ENCODE measurements at regions not wholly inside any gene's neighbourhood (a gene's known extent, or its start where the extent isn't known, plus 50 kb on each side); places are given as distances from the start of the nearest gene placed in this dataset.

GRCh38 chr5:173518856-173519255 lies 97.6 kb downstream of the BOD1 start:
- H3K27ac Mint-ChIP-seq, result no peak overlapping the region
- H3K4me3 Mint-ChIP-seq, result no peak overlapping the region
- ChIA-PET POLR2A (no interaction called here), CTCF (no interaction called here)
- intact Hi-C loops (cut with micrococcal nuclease), result no loop called here
- no peak for DNase-seq
- H3K4me1 Mint-ChIP-seq (ENCODE audit: low read depth), result no peaks in the 10 kb centered on the region
- peaks cover 9% of the 10 kb centered on the region for H3K9me3 Mint-ChIP-seq
- no peaks in the 10 kb centered on the region for H3K36me3 Mint-ChIP-seq (ENCODE audit: low read depth)
- no peak for ATAC-seq
- TF ChIP-seq, protein P1, sequence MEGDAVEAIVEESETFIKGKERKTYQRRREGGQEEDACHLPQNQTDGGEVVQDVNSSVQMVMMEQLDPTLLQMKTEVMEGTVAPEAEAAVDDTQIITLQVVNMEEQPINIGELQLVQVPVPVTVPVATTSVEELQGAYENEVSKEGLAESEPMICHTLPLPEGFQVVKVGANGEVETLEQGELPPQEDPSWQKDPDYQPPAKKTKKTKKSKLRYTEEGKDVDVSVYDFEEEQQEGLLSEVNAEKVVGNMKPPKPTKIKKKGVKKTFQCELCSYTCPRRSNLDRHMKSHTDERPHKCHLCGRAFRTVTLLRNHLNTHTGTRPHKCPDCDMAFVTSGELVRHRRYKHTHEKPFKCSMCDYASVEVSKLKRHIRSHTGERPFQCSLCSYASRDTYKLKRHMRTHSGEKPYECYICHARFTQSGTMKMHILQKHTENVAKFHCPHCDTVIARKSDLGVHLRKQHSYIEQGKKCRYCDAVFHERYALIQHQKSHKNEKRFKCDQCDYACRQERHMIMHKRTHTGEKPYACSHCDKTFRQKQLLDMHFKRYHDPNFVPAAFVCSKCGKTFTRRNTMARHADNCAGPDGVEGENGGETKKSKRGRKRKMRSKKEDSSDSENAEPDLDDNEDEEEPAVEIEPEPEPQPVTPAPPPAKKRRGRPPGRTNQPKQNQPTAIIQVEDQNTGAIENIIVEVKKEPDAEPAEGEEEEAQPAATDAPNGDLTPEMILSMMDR (IDR thresholded peaks at IDR 0.05), result no peak
- H3K27me3 Mint-ChIP-seq, result peaks cover 15% of the 10 kb centered on the region

- ChIA-PET CTCF (interaction anchor here (0.9 kb wide), 1 partner anchor 45 kb away, joined by 3 read pairs; no protein-coding TSS in a partner anchor), POLR2A (no interaction called here)
- intact Hi-C loops (cut with micrococcal nuclease), result no loop called here
- ATAC-seq (no peak), DNase-seq (no peak)
- TF ChIP-seq, protein P1 (IDR thresholded peaks at IDR 0.05), result no peak
- Mint-ChIP-seq H3K4me1 (ENCODE audit: low read depth) (no peaks in the 10 kb centered on the region), H3K4me3 (no peak overlapping the region), H3K27me3 (peaks cover 23% of the 10 kb centered on the region), H3K9me3 (peaks cover 9% of the 10 kb centered on the region), H3K36me3 (ENCODE audit: low read depth) (no peaks in the 10 kb centered on the region), H3K27ac (no peak overlapping the region)
Measured at GRCh38 chr5:173517648-173518047, 98.8 kb downstream of the BOD1 start.

DNA sequence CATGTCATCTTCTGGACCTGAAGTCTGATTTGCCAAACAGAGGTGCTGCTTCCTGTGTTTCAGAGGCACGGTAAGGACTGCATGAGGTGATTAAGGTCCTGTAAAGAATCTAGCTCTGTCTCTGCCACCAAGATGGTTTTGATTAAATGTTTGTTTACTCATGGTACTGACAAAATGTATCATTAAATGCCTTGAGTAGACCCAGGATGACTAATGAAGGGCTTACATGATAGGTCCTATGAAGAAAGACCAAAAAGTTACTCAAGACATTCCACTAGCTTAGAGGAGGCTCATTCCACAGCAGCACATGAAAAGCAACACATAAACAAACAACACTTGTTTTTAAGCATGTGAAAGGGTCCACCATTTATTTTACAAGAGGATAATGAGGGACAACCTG lies 100.9 kb downstream of the BOD1 start:
- ChIA-PET CTCF (no interaction called here), POLR2A (no interaction called here)
- H3K27ac Mint-ChIP-seq, result no peak overlapping the region
- ATAC-seq (no peak), DNase-seq (no peak)
- H3K9me3 Mint-ChIP-seq, result peaks cover 4% of the 10 kb centered on the region
- peaks cover 29% of the 10 kb centered on the region for H3K27me3 Mint-ChIP-seq
- no peaks in the 10 kb centered on the region for H3K4me1 Mint-ChIP-seq (ENCODE audit: low read depth)
- intact Hi-C loops (cut with micrococcal nuclease), result no loop called here
- TF ChIP-seq, protein P1 (IDR thresholded peaks at IDR 0.05), result no peak
- H3K4me3 Mint-ChIP-seq, result no peak overlapping the region
- no peaks in the 10 kb centered on the region for H3K36me3 Mint-ChIP-seq (ENCODE audit: low read depth)

DNA sequence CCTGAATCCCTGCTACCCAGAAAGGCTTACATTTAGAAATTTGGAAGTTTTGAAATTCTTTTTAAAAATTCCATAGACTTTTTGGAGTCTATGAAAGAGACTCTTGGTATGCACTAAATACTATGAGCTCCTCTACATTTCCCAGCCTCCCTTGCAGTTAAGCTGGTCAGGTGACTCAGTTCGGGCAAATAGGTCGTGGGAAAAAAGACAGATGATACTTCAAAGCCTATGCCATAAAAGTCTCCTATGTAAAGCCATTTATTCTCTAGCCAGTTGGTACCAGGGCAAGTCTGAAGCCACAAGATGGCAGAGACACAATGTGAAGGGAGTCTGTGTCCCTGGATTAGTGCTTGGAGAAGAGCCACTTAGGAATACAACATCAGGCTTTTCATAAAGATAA lies 101.8 kb downstream of the BOD1 start:
- ChIA-PET POLR2A (no interaction called here), CTCF (interaction anchor here (0.8 kb wide), 1 partner anchor 11 kb away, joined by 4 read pairs; no protein-coding TSS in a partner anchor)
- Mint-ChIP-seq H3K4me1 (ENCODE audit: low read depth) (no peaks in the 10 kb centered on the region), H3K36me3 (ENCODE audit: low read depth) (no peaks in the 10 kb centered on the region), H3K4me3 (no peak overlapping the region), H3K27me3 (peaks cover 27% of the 10 kb centered on the region), H3K27ac (no peak overlapping the region), H3K9me3 (peaks cover 2% of the 10 kb centered on the region)
- TF ChIP-seq, protein P1 (IDR thresholded peaks at IDR 0.05), result no peak
- intact Hi-C loops (cut with micrococcal nuclease), result no loop called here
- DNase-seq (no peak), ATAC-seq (no peak)

GRCh38 chr5:173513521-173513991 lies 102.9 kb downstream of the BOD1 start:
- TF ChIP-seq, protein P1 (IDR thresholded peaks at IDR 0.05), result no peak
- DNase-seq (no peak), ATAC-seq (no peak)
- peaks cover 2% of the 10 kb centered on the region for H3K9me3 Mint-ChIP-seq
- POLR2A ChIA-PET, result no interaction called here
- H3K4me1 Mint-ChIP-seq (ENCODE audit: low read depth), result no peaks in the 10 kb centered on the region
- peaks cover 23% of the 10 kb centered on the region for H3K27me3 Mint-ChIP-seq
- intact Hi-C loops (cut with micrococcal nuclease), result no loop called here
- H3K36me3 Mint-ChIP-seq (ENCODE audit: low read depth), result no peaks in the 10 kb centered on the region
- no peak overlapping the region for H3K27ac Mint-ChIP-seq
- H3K4me3 Mint-ChIP-seq, result no peak overlapping the region
- CTCF ChIA-PET, result interaction anchor here (0.8 kb wide), 1 partner anchor 10 kb away, joined by 4 read pairs; no protein-coding TSS in a partner anchor
